Hematopoietic multipotent progenitor cell treated with erythropoietin and hydrocortisone succinate and interleukin-3 and kit ligand, for 8 days (in vitro differentiated cells): ENCODE measurements at regions not wholly inside any gene's neighbourhood (a gene's known extent, or its start where the extent isn't known, plus 50 kb on each side); places are given as distances from the start of the nearest gene placed in this dataset.
"Not testable (repeated sequence)": the region's sequence is repeated elsewhere in the genome, so short reads cannot be mapped to it uniquely, and the experiment has no call there.

ENCODE experiments used
- DNase-seq: peaks from one replicate; pipeline ENCODE4 v3.0.0-alpha.2; 2015

DNA sequence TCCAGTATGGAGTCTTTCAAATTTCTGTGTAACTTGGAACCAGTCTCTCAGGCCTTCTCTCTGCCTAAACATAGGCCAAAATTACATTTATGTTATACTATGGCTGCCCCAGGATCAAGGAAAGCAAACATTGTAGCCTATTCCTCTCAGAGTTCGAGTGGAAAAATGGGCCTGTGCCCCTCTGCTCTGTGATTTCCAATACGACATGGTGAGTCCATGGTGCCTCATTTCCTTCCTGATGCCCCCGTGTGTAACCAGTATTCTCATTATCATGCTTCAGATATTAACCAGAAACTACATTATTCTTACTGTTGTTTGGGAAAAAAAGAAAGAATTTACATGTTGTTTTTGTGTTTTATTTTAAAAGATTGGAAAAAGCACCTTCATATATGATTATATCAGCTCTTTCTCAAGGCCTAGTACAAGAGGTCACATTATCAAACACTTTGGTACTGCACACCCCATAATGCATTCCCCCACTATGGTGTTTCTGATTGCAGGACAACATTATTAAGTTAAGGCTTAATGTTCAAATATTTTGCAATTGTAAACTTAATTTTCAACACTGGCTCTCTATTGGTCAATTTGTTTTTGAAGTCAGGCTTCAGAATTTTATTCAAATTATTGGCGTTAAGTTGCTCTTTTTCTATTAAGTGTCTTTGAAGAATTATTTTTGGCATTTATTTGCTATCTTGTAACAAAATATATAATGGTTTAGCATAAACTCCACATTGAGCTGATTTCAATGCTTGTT is 151.8 kb upstream of the SLC27A6 start:
- no peak for DNase-seq

DNA sequence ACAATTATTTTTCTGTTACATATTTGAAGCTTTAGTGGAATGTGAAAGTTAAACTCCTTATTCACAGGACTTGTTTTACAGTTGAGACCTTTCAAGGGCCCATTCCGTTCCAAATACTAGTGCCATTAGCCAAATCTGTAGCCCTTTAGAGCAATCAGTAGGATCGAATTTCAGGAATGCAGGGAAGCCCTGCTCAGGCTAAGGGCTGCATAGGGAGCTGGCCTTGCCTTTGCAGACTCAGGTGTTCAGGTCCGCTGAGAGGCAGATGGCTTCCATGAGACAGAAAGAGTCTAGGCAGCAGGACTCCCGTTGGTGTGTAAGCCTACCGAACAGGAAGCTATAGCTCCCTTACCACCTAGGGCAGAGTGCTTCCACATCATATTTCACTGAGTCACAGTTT is 150.1 kb upstream of the SLC27A6 start:
- no peak for DNase-seq

DNA sequence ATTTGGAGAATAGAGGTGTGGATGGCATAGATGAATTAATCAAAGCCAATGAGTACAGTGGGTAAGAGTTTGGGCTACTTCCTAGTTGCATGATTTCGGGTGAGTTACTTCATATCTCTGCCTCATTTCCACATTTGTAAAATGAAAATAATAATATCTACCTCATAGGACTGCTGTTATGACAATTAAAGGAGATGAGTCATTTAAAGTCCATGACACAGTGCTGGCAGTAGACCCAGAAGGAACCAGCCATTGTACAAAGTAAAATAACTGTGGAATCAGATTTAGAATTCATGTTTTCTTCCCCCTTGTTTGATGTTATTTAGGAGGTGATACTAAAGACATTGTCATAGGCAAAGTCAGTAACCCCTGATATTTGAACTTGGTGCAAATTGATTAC is 139.5 kb upstream of the SLC27A6 start:
- no peak for DNase-seq

DNA sequence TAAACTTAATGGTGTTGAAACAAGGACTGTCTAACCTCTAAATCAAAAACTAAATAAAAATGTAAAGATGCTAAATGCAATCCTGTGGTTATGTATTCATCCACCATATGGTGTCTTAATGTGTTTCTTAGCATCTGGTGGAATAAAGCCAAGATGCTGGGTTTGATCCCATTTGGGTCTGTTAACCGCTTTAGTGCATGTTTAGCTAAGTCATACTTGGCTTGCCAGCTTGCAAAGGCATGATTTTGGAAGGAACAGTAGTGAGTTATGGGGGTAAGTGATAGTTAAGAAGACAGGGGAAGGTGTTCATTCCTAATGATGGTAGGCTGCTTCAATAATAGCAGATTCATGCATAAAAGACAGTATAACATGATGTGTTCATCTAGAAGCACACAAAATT is 139.0 kb upstream of the SLC27A6 start:
- DNase-seq, result no peak

DNA sequence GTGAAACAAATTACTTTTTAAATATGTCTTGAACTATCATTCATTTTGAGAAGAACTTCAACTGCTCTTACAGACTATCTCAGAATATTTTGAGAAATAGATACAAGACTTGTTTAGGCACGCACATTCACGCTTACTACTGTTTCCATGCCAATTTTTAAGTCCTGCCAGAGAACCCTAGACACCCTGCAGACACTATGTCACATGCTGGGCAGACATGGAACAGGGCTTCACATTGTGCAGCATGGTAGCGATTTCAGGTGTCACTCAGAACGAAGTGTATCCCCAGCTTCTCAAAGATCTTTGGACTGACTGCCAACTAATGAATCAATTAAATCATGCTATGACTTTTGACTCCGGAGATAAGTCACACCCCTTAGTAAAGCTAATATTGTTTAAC is 128.7 kb upstream of the SLC27A6 start:
- DNase-seq, result no peak

DNA sequence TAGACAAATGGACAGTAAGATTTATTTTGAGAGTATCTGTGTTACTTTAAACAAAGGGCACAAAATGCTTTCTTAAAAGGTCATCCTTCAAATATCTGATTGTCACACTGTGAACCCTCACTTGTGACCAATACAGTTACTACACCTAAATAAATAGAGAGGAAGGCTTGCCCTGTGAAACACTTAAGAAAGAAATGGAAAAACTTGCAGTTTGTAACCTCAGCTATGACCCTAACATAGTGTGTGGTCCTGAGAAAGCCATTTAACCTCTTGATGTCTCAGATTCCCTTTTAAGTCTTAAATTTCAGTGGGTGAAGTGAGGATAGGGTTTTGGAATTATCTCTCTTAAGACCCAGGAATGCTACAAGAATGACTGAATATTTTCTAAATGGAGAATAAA is 126.7 kb upstream of the SLC27A6 start:
- no peak for DNase-seq

DNA sequence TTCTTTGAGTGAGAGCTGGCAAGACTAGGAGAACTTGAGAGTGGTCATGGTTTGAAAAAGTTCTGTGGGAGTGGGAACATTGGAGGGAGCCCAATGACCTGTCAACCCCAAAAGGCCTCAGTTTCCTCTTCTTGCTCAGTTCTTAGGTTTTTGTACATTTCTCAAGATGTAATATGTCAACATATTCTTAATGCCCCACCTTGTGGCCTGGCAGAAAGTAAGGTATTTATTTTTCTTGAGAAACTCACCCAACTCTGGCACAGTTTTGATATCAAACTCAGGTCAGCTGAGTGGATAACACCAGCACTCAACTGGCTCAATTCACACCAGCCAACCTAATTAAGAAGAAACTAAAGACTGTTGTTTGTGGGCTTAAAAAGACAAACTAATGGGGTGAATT is 123.0 kb upstream of the SLC27A6 start:
- no peak for DNase-seq

DNA sequence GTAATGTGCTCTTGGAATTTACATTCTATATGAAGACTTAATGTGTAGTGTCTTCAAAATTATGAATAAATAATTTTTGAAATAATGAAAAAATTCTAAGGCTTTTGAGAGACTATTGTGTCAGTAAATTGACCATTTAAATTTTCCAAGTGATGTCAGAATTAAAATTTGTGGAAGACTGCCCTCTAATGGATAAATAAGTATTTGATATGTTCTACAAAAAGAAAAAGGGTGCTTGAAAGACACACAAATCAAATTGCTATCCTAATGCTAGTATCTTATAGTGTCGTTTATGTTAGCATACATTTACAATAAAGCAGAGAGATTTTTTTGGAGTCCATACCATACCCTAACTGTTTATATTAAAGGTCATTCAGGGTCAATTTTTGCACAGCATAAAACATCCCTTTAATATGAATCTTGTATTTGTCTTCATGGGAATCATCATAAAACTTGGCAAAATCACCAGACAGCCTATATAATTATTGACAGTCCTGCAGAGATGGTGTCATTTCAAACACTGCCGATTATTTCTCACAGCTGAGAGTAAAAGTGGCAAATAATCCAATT is 120.8 kb upstream of the SLC27A6 start:
- peak; percentile 5 for DNase-seq

DNA sequence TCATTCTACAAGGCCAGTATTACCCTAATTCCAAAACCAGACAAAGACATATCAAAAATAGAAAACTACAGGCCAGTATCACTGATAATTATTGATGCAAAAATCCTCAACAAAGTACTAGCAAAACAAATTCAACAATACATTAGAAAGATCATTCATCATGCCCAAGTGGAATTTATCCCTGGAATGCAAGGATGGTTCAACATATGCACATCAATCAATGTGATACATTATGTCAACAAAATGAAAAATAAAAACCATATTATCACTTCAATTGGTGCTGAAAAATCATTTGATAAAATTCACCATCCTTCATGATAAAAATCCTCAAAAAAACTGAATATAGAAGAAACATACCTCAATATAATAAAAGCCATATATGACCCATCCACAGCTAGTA is 115.2 kb upstream of the SLC27A6 start:
- no peak for DNase-seq

DNA sequence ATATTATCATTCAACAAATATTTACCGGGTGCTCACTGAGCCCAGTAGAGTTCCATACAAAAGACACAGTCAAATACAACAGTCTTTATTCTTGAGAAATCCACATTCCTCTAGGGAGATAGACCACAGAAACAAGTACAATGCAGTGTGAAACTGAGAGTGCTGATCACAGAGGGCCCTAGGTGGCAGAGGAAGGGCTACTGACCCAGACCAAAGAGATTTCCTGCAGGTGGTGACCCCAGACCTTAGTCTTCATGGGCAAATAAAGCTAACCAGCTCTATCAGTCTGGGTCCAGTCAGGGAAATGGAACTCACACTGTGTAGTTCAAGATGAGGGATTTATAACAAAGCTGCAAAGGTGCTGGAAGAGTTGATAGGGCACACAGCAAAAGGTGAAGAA is 110.4 kb upstream of the SLC27A6 start:
- no peak for DNase-seq

DNA sequence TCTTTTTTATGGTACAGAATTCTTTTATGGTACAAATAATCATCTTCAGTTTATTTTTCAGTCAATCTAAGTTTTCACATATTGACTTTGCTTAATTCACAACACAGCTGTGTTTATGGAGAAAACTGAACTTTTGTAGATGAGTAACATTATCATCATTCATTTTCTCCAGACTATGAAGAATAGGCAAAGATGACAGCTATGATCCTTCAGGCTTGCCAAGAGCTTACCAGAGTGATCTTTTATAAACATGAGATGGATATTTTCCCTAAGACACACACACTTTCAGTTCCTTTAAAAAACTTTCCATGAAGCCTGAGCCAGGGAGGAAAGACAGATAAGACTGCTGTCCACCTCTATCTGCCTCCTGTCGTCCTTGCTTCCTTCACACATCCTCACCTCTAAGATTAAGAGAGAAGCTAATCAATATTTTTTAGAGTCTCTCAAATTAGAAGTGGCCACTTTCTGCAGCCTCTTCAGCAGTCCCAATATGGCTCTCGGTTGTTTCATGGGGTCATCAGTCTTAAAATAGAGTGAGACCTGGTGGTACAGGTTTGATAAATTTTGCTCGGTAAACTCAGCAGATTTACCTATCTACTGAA is 108.1 kb upstream of the SLC27A6 start:
- no peak for DNase-seq

DNA sequence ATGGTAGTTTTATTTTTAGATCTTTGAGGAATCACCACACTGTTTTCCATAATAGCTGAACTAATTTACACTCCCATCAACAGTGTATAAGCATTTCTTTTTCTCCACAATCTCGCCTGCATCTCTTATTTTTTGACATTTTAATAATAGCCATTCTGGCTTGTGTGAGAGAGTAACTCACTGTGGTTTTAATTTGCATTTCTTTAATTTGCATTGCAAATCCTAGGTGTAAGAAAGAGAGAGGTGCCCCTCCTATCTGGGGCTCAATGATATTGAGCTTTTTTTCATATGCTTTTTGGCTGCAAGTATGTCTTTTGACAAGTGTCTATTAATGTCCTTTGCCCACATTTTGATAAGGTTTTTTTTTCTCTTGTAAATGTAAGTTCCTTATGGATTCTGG is 106.3 kb upstream of the SLC27A6 start:
- no peak for DNase-seq

DNA sequence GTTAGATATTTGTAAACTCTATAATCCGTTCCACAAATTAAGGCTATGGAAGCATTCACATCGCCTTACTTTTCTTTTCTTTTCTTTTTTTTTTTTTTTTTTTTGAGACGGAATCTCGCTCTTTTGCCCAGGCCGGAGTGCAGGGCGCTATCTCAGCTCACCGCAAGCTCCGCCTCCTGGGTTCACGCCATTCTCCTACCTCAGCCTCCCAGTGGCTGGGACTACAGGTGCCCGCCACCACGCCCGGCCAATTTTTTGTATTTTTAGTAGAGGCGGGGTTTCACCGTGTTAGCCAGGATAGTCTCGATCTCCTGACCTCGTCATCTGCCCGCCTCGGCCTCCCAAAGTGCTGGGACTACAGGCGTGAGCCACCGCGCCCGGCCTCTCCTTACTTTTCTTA is 104.1 kb upstream of the SLC27A6 start:
- not testable (repeated sequence) for DNase-seq

DNA sequence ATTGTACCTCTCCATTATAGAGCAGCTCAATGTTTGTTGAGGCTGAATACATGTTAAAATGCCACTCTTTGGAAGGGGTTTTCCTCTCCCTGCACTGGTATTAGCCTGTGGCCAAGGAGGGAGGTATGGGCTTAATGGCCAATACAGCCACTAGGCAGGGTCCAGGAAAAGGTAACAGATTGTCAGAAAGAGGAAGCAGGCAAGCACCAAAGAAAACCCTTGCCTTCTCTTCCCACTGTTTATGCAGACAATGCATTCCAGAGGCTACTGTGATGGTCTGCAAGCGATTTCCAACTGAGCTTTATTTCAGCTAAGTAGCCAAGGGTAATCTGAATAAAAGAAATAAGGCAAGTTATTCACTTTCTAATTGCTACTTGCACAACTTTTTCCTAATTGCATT is 95.3 kb upstream of the SLC27A6 start:
- DNase-seq, result no peak

DNA sequence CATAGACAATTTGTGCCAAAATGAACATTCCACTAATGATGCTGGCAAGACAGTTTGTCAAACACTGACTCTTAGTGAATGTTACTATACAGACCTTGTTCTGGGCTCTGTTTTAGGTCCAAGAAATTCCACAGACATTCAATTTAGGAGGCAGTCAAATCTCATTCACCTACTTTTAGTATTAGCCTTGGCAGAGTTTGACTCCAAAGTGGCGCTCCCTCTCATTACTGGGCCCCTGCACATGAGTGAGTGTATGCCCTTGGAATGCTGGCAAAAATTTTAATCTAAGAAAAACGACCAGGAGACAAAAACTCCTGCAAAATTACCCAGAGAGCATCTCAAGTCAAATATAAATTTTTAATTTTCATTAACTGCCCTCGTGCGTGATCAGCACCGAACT is 94.9 kb upstream of the SLC27A6 start:
- no peak for DNase-seq

DNA sequence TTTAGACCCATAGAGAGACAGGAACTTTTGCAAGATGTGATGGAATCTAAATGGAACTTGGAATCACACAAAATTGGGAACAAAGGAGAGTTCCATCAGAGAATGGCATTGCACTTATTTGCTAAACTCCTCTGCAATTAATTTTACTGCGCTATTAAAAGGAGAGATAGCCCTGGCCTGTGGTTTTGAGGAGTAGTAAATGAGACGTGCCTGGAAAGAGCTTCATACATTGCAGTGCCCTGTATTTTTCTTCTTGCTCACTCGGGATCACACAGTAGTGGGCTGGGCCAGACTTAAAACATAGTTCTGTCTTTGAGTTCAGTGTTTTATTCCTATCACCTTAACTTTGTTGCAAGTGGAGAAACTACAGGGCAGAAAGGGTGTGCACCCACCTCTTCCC is 94.4 kb upstream of the SLC27A6 start:
- no peak for DNase-seq

DNA sequence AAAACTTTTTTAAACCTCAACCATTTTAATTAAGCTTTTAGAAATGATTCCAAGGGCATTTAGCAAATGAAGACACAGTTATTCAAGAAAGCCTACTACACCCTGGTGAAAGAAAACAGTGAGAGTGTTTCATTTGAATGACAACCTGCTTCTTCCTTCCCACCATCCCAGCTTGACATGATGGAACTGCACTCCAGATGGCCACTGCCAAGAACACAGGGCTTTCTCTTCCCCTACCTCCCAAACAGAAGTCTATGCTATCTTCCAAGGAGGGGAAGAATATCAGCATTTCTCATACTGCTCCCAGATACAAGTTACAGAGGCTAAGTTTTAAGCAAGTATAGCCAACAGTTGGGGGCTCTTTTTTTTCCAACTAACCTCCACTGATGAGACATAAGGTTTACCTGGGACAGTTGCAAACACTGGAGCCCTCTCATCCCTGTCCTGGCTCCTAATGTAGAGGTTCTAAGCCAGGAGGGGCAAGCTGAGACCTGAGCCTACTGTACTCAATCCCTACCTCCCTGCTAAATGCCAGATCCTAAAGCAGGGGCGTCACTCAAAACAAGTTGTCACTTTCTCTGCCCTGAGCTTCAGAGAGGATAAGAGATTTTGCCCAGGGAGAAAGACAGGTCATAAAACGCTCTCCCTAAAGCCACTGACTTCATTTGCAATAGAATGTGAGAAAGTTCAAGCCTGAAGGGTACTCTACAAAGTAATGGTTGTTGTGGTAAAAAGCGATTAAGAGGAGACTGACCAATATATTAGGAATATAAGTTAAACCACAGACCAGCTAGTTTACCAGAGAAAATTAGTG is 88.5 kb upstream of the SLC27A6 start:
- DNase-seq, result no peak

DNA sequence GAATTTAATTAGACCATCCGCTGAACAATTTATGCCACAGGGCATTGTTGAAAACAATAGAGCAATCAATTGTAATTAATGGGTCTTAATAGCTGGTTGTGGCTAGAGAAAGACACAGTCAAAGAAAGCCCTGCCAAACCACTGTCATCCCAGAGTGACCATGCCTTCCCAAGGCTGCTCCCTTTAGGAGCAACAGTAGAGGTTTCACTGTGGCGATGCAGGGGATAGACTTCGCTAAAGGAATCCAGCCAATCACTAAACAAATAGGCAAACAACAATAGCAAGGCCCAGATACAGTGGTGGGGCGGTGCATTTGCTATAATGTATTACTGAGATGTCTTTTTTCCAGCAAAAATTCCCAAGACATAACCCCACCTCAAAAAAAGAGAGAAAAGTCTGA is 87.8 kb upstream of the SLC27A6 start:
- DNase-seq, result no peak

DNA sequence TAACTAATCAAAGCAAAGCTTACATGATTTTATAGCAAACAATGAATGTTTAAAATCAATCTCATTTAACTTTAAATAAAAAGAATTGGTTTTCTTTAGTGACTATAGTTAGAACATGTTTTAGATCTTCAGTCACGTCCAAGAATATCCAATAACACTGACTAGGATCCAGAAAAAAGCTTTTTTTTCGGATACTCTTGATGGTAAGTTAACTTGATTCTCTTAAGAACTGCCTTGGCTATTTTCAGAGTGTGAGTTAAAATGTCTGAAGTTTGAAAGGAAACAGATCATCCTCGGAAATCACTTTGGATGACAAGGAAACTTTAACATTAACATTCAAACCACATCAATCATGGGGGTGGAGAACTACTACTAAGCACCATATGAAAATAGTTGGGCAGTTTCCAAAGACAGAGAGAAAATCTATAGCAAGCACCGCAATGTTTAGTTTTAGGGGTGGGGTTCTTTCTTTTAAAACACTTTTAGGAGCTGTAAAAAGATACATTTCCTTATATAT is 83.7 kb upstream of the SLC27A6 start:
- no peak for DNase-seq

DNA sequence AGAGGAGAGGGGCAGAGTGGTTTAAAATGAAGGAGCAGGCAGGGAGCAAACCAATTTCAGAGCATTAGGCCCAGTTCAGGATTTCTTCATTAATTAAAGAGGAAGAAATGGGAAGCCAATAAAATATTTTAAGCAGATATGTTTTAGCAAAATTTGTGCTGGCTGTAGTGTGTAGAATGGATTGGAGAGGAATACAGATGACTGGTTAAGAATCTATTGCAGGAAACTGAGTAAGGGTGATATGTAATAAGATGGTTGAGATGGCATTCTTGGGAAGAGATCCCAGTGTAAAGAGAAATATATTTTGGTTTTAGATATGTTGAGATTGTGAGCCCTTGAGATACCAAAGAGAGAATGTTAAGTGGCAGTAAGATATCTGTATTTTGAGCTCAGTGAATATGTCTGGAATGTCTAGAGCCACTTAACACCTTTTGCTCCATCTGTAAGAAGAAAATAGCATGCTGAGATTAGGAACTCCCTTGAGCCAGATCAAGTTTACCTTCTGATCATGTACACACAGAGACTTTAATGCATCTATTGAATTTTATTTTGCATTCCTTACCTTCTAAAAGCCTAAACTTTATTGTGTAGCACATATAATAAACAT is 79.5 kb upstream of the SLC27A6 start:
- no peak for DNase-seq

DNA sequence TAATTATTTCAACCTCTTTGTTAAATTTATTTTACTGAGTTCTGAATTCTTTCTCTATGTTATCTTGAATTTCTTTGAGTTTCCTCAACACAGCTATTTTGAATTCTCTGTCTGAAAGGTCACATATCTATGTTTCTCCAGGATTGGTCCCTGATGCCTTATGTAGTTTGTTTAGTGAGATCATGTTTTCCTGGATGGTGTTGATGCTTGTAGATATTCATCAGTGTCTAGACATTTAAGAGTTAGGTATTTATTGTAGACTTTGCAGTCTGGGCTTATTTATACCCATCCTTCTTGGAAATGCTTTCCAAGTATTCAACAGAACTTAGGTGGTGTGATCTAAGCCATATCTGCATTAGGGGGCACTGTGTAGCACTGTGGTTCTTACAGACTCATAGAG is 70.2 kb upstream of the SLC27A6 start:
- DNase-seq, result no peak

DNA sequence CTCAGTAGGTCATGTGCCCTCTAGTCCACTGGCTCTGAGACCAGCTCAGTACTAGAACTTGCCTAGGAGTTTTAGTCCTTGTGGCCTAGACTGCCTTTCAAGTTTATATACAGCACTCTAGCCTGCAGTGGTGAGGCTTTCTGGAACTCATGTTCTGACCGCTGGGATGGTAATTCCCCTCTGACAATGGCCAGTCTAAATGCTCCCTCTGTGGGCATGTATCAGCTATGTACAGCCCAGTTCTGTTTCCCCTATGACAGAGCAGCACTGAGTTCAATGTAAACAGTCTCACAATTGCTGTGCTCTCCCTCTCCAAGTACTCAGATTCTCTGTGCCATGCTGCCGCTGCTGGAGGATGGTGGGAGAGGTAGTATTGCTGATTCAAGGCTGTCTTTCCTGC is 68.6 kb upstream of the SLC27A6 start:
- no peak for DNase-seq

DNA sequence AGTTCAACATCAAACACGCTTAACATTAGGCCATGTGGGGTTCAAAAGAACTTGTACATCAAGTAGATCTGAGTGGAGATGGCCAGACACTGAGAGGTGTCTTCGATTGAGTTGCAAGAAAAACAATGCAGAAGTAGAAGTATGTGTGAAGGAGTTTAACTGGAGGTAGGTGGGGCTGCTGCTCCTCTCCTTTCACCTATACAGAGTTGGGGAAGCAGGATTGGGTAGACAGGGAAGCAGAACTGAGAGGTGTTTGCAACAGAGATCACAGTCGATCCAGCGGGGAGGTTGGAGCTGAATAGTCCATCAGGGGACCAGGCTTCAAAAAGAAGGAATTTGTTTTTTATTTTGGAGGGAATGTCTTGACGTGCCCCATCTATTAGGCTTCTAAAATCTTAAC is 61.7 kb upstream of the SLC27A6 start:
- DNase-seq, result no peak
